Lower lobe of right lung (tissue), 2 donors: ENCODE measurements at regions not wholly inside any gene's neighbourhood (a gene's known extent, or its start where the extent isn't known, plus 50 kb on each side); places are given as distances from the start of the nearest gene placed in this dataset.
"Not testable (repeated sequence)": the region's sequence is repeated elsewhere in the genome, so short reads cannot be mapped to it uniquely, and the experiment has no call there.

Experiments
- ATAC-seq, 2 donors: fragments of 200-7000 bp; cut with Tn5 transposase; one replicate each; pipeline ENCODE4 v1.9.1; 2020 to 2022; ENCODE audit warnings: mild to moderate bottlenecking in 2 of 2, moderate library complexity in 2 of 2
- DNase-seq: peaks from one replicate; pipeline ENCODE4 v3.0.0-alpha.2; 2020
- H3K27ac ChIP-seq: fragments of 200-600 bp; one replicate; pipeline ENCODE4 v1.8.0; 2022
- H3K27me3 ChIP-seq: fragments of 200-600 bp; one replicate; pipeline ENCODE4 v1.8.0; 2022; ENCODE audit warnings: low read depth
- H3K36me3 ChIP-seq: fragments of 200-600 bp; one replicate; pipeline ENCODE4 v1.8.0; 2022; ENCODE audit warnings: mild to moderate bottlenecking
- H3K4me1 ChIP-seq: fragments of 200-600 bp; one replicate; pipeline ENCODE4 v1.8.0; 2022
- H3K4me3 ChIP-seq: fragments of 200-600 bp; one replicate; pipeline ENCODE4 v1.8.0; 2022; ENCODE audit warnings: mild to moderate bottlenecking
- H3K9me3 ChIP-seq: fragments of 200-600 bp; one replicate; pipeline ENCODE4 v1.8.0; 2022
- CTCF ChIP-seq: fragments of 200-600 bp; IDR thresholded peaks from one replicate; pipeline ENCODE4 v1.8.0; 2022; ENCODE audit warnings: antibody characterized with exemption, mild to moderate bottlenecking
- intact Hi-C: fragments of 100-400 bp; cut with DNase I; formaldehyde crosslinking; loops from one replicate; pipeline ENCODE4 v1.11.0; 2022
- donor health status: DM: no; HTN: yes; CAD: no; lungs with severe emphysema.

GRCh38 chr7:81833401-81833800 is 63.6 kb upstream of the HGF start:
- Histone ChIP-seq H3K27ac (no peak overlapping the region), H3K4me3 (no peak overlapping the region), H3K4me1 (no peaks in the 10 kb centered on the region), H3K9me3 (peaks cover 15% of the 10 kb centered on the region), H3K36me3 (no peaks in the 10 kb centered on the region), H3K27me3 (no peaks in the 10 kb centered on the region)
- TF ChIP-seq CTCF, result no peak
- intact Hi-C loops, result no loop called here
- ATAC-seq (no peak), DNase-seq (no peak)

GRCh38 chr7:81831883-81832282 is 62.0 kb upstream of the HGF start:
- intact Hi-C loops, result no loop called here
- no peak overlapping the region for H3K27ac ChIP-seq
- peaks cover 15% of the 10 kb centered on the region for H3K9me3 ChIP-seq
- H3K4me1 ChIP-seq, result no peaks in the 10 kb centered on the region
- no peaks in the 10 kb centered on the region for H3K36me3 ChIP-seq
- ATAC-seq, result no peak
- DNase-seq, result no peak
- TF ChIP-seq CTCF, result no peak
- no peaks in the 10 kb centered on the region for H3K27me3 ChIP-seq
- no peak overlapping the region for H3K4me3 ChIP-seq

- H3K4me3 ChIP-seq, DNase-seq, H3K4me1 ChIP-seq, H3K27me3 ChIP-seq, ATAC-seq, H3K36me3 ChIP-seq, H3K27ac ChIP-seq, intact Hi-C loops: not testable (repeated sequence)
- H3K9me3 ChIP-seq, result peaks cover 15% of the 10 kb centered on the region
These were observed 59.7 kb upstream of the HGF start for GRCh38 chr7:81829511-81829910.

GRCh38 chr7:81822811-81823210 is 53.0 kb upstream of the HGF start:
- no peaks in the 10 kb centered on the region for H3K36me3 ChIP-seq
- TF ChIP-seq CTCF, result no peak
- H3K27ac ChIP-seq, result no peak overlapping the region
- H3K27me3 ChIP-seq, result no peaks in the 10 kb centered on the region
- no peaks in the 10 kb centered on the region for H3K4me1 ChIP-seq
- intact Hi-C loops, result no loop called here
- no peak for ATAC-seq
- no peak for DNase-seq
- H3K4me3 ChIP-seq, result no peak overlapping the region
- no peaks in the 10 kb centered on the region for H3K9me3 ChIP-seq

GRCh38 chr7:81819861-81820260 is 50.0 kb upstream of the HGF start:
- DNase-seq (no peak), ATAC-seq (no peak)
- no peaks in the 10 kb centered on the region for H3K36me3 ChIP-seq
- no peak for TF ChIP-seq CTCF
- H3K4me3 ChIP-seq, result no peak overlapping the region
- no peaks in the 10 kb centered on the region for H3K27me3 ChIP-seq
- no peaks in the 10 kb centered on the region for H3K9me3 ChIP-seq
- H3K4me1 ChIP-seq, result no peaks in the 10 kb centered on the region
- intact Hi-C loops, result no loop called here
- no peak overlapping the region for H3K27ac ChIP-seq
